GM06990 (cell line): ENCODE measurements at regions not wholly inside any gene's neighbourhood (a gene's known extent, or its start where the extent isn't known, plus 50 kb on each side); places are given as distances from the start of the nearest gene placed in this dataset.
"Not testable (repeated sequence)": the region's sequence is repeated elsewhere in the genome, so short reads cannot be mapped to it uniquely, and the experiment has no call there.

ENCODE experiments used
- DNase-seq: peaks from one replicate; pipeline ENCODE4 v3.0.0-alpha.2; 2011; ENCODE audit not compliant: insufficient read length; ENCODE audit errors: extremely low read depth
- H3K27me3 ChIP-seq: replicated peaks from 2 replicates; pipeline ENCODE4 v1.6.0; 2011; ENCODE audit warnings: low read length; ENCODE audit not compliant: control insufficient read depth, insufficient read depth
- H3K36me3 ChIP-seq: 2 replicates; pipeline ENCODE4 v1.5.1; 2011; ENCODE audit warnings: low read length; ENCODE audit not compliant: control insufficient read depth, insufficient read depth
- H3K4me3 ChIP-seq: replicated peaks from 2 replicates; pipeline ENCODE4 v1.5.1; 2011; ENCODE audit warnings: low read depth, mild to moderate bottlenecking, control low read depth, low read length
- TF ChIP-seq, protein P1 (sequence below): IDR thresholded peaks from 2 replicates; pipeline ENCODE4 v1.5.1; 2011; ENCODE audit warnings: low read length, control low read depth, mild to moderate bottlenecking, inconsistent platforms; ENCODE audit not compliant: insufficient read depth, poor library complexity, severe bottlenecking

GRCh38 chr4:189592890-189593289, 347.8 kb upstream of the FRG1 start:
- TF ChIP-seq, protein P1, sequence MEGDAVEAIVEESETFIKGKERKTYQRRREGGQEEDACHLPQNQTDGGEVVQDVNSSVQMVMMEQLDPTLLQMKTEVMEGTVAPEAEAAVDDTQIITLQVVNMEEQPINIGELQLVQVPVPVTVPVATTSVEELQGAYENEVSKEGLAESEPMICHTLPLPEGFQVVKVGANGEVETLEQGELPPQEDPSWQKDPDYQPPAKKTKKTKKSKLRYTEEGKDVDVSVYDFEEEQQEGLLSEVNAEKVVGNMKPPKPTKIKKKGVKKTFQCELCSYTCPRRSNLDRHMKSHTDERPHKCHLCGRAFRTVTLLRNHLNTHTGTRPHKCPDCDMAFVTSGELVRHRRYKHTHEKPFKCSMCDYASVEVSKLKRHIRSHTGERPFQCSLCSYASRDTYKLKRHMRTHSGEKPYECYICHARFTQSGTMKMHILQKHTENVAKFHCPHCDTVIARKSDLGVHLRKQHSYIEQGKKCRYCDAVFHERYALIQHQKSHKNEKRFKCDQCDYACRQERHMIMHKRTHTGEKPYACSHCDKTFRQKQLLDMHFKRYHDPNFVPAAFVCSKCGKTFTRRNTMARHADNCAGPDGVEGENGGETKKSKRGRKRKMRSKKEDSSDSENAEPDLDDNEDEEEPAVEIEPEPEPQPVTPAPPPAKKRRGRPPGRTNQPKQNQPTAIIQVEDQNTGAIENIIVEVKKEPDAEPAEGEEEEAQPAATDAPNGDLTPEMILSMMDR: no peak
- no peak for DNase-seq
- H3K36me3 ChIP-seq: no peaks in the 10 kb centered on the region
- no peak overlapping the region for H3K4me3 ChIP-seq
- no peaks in the 10 kb centered on the region for H3K27me3 ChIP-seq

DNA sequence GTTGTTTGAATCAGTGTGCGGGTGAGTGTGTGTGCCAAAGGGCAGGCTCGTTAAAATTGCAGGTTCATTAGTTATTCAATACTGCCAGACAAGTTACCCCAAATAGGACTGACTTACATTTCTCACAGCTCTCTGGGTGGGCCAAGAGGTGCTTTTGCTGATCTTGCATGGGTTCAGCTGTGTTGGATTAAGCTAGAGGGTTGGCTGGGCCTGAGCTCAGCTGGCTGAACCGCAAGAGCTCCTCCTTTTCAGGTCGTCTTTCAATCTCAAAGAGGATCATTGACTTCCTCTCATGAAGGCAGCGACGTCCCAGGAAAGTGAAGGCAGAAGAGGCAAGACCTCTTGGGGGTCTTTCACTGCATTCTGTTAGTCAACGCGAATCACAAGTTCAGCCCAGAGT, 343.3 kb upstream of the FRG1 start:
- TF ChIP-seq, protein P1: no peak

DNA sequence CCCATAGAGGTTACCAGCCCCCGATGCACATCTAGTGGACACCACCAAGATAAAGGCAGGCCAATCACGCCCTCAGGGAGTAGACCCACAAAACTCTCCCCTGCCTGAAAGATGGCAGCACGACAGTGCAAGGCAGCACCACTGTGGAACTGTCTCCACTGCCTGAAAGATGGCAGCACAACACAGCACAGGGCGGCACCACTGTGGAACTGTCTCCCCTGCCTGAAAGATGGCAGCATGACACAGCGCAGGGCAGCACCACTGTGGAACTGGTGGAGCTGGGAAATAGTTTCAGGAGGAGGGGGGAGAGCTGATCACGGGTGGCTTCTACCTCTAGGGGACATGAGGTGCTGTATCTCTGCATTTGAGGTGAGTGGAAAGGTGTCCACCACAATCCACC, 340.4 kb upstream of the FRG1 start:
- DNase-seq: no peak
- Histone ChIP-seq H3K36me3 (no peaks in the 10 kb centered on the region), H3K4me3 (no peak overlapping the region), H3K27me3 (no peaks in the 10 kb centered on the region)
- TF ChIP-seq, protein P1: no peak

More for the DNA sequence above, 343.3 kb upstream of the FRG1 start:
- Histone ChIP-seq H3K4me3 (no peak overlapping the region), H3K36me3 (no peaks in the 10 kb centered on the region), H3K27me3 (no peaks in the 10 kb centered on the region)
- DNase-seq: no peak

DNA sequence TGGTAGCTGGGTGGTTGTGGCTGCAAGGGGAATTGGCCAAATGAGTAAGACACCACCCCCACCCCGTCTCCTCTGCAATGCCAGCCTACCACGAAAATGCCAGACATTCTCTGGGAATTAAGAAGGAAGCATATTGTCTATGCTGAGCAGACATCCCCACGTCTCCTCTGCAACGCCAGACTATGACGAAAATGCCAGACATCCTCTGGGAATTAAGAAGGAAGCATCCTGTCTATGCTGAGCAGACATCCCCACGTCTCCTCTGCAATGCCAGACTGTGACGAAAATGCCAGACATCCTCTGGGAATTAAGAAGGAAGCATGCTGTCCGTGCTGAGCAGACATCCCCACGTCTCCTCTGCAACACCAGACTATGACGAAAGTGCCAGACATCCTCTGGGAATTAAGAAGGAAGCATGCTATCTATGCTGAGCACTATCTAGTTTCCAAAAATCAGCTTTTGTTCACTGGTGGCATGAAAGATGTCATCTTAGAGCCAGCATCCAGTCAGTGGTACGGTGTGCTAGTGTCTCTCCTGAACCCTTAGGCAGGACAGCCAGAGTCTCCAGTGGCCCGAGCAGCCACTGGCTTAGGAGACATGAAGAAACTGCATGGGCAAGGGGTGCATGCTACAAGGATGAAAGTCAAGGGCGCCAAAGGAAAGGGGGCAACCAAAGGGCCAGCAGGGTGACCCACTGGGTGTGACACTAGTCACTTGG, 339.8 kb upstream of the FRG1 start:
- TF ChIP-seq, protein P1: no peak
- H3K27me3 ChIP-seq: no peaks in the 10 kb centered on the region
- no peak overlapping the region for H3K4me3 ChIP-seq
- no peaks in the 10 kb centered on the region for H3K36me3 ChIP-seq
- no peak for DNase-seq

- H3K4me3 ChIP-seq, H3K27me3 ChIP-seq, H3K36me3 ChIP-seq, DNase-seq: not testable (repeated sequence)
These were observed 337.8 kb upstream of the FRG1 start for GRCh38 chr4:189602827-189603226.

- not testable (repeated sequence) for DNase-seq, H3K4me3 ChIP-seq, H3K36me3 ChIP-seq, H3K27me3 ChIP-seq
These were observed 330.1 kb upstream of the FRG1 start for GRCh38 chr4:189610571-189610970.

- DNase-seq: no peak
- H3K27me3 ChIP-seq: no peaks in the 10 kb centered on the region
- H3K36me3 ChIP-seq: no peaks in the 10 kb centered on the region
- no peak overlapping the region for H3K4me3 ChIP-seq
- TF ChIP-seq, protein P1: no peak
These were observed 327.5 kb upstream of the FRG1 start for GRCh38 chr4:189613207-189613606.
